NCI-H2196 treated with DMSO at 0.1 percent for 48 hours (cell line): ENCODE measurements at regions not wholly inside any gene's neighbourhood (a gene's known extent, or its start where the extent isn't known, plus 50 kb on each side); places are given as distances from the start of the nearest gene placed in this dataset.
"Not testable (repeated sequence)": the region's sequence is repeated elsewhere in the genome, so short reads cannot be mapped to it uniquely, and the experiment has no call there.

Experiments used
- DNase-seq: peaks from one replicate; lab custom pipeline; 2025; ENCODE audit not compliant: unreplicated experiment; lab: John Stamatoyannopoulos, UW

DNA sequence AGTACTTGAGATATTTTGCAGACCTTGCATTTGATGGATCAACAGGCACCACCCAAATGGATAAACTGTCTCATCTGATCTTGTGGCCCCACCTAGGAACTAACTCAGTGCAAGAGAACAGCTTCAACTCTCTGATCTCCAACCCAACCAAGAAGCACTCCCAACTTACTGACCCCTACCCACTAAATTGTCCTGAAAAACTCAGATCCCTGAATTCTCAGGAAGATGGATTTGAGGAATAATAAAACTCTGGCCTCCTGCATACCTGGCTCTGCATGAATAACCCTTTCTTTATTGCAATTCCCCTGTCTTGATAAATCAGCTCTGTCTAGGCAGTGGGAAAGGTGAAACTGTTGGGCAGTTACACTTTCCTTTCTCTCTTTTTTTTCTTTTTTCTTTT, 247.9 kb downstream of the ZPLD1 start:
- DNase-seq, result no peak

DNA sequence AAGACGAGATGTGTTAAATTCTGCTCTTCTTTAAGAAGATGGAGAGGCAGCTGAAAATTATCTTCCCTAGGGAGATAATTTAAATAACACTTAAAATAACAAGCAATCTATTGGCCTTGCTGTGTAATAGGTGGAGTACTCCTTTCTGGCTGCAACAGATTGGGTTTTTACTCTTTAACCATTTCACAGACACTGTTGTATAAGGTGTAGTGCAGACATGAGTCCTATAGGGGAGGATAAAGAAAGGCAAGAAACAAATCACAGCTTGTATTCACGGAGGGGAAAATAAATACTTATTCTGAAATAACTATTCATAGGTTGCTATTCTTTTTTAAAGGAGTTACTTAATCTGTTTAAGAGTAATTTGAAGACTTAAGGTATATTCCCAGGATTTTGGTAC, 252.0 kb downstream of the ZPLD1 start:
- DNase-seq, result no peak

DNA sequence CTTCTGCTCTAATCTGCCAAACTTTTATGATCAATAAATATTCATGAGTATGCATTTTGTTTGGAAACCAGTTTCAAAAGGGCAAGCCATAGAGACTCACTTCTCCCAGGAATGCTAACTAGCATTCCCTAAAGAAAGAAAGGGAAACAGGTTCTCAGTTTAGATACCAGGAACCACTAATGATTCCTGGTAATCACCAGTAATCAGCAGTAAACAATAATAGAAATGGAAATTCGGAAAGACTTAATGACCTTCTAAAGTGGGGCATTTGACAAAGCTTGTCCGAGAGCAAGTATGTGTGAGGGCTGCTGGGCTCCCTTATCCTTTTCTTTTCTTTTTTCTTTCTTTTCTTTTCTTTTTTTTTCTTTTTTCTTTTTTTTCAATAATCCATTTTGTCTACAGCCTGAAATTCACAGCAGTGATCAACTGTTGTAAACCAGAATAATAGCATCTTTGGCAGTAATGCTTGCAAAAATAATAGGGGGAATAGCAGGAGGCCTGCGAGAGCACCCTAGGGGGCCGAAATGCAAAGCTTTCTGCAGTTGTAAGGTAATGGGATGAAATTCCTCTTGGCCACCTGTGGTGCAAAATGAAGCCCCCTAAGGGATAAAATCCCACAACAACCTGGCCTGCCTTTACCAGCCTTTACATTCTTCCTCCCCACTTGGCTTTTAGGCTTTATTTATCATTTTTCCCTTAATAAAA, 253.2 kb downstream of the ZPLD1 start:
- no peak for DNase-seq

DNA sequence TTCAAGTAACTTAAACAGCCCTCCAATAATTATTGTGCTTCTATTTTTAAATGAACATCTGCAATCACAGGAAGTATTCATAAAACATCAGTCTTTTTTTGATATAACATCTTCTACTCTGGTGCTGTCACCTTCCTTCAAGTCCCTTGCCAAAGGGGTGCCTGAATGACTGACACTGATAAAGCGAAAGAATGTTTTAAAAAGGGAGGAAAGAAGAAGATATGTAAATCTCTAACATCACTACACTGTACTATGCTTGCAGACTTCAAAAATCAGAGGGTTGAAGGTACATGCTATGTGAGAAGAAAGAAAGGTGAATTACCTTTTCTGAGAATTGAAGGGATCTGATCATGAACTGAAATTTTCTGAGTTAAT, 253.7 kb downstream of the ZPLD1 start:
- no peak for DNase-seq

DNA sequence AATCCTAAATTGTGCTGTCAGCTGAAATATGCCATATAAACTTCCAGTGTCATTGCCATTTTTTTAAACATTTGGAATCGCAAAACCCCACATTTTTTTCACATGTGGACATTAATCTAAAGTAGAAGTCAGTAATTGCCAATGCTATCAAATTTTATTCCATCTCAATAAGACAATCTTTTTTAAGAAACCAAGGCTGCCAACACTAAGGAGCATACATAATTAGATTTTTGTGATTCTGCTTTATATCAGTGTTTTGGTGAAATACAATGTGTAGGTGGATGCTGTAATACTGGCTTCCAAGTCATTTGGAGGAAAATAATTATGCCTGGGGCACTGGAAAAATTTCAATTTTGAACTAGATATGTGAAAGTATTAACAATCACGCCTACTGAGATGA, 256.7 kb downstream of the ZPLD1 start:
- no peak for DNase-seq

DNA sequence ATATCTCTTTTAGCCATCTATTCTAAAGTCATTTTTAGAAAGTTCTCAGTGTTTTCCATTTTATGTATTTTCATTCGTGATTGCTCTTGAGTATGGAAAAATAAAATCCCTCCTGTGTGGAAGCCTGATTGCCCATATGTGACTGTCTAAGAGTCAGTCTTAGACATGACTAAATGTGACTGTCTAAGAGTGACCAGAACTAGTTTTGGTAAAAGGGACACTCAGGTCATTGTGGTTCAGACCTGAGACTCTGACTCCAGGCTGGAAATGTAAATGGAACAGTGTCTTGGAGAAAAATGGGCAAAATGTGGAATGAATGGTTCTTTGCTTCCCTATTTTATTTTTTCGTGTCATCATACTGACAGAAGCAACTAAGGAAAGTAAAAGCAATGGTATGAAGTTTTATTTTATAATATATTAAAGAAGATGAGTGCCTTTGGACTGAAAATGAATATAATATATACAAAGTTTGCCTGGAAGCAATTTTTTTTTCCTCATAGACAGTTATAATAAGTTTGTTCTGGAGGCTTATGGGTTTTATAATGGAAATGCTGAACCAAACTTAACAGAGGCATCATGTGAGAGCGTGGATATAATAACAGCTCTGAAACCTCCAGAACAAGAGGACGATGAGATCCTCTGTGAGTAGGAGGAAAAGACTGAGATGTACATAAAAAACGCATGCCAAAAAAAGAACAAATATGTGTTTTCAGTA, 264.4 kb downstream of the ZPLD1 start:
- DNase-seq, result no peak

DNA sequence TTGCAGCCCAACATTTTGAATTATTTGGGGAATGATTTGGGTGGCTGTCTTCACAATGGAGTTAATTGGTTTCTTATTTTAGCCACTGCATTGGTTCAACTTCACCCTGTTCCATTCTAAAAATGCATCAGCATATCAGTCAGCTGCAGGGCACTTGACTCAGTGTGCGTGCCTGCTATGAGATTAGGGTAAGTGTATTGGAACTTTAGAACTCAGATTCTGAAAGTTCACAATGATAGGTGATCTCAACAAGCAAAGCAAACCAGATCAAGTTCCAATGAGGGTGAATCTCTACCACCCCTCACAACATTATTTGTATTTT, 265.0 kb downstream of the ZPLD1 start:
- DNase-seq, result no peak

DNA sequence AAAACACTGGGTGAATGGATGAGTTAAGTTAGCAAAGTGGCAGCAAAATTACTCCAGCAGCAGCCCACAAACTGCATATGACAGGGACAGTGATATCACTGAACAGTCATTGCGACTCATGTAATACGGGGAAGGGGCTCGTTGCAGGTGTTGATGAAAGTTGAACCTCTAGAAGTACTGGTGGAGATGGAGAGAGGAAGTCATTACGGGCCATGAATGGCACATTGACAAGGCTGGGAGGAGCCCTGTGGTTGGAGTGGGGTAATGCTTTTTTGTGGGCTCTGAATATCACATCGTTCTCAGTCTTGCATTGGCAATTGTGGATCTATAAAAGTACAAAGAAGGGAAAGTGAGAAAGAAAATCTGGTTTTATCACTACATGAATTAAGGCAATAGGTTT, 278.1 kb downstream of the ZPLD1 start:
- no peak for DNase-seq

DNA sequence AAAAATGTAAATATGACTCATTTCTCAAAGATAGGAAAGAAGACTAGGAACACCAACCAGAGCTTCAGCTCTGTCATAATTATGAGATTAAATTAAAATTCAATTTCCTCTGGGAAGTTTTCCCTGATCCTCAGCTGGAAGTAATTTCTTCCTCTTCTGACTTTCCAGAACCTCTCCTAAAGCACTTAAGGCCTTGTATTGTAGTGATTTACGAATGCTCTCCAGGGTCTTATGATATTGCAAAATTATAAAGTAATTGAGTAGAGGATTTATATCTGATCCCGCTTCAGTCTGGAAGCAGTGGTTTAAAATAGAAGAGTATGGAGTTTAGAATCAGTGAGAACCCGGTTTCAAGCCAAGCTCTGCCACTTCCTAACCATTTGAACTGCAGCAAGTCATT, 279.8 kb downstream of the ZPLD1 start:
- DNase-seq, result no peak

DNA sequence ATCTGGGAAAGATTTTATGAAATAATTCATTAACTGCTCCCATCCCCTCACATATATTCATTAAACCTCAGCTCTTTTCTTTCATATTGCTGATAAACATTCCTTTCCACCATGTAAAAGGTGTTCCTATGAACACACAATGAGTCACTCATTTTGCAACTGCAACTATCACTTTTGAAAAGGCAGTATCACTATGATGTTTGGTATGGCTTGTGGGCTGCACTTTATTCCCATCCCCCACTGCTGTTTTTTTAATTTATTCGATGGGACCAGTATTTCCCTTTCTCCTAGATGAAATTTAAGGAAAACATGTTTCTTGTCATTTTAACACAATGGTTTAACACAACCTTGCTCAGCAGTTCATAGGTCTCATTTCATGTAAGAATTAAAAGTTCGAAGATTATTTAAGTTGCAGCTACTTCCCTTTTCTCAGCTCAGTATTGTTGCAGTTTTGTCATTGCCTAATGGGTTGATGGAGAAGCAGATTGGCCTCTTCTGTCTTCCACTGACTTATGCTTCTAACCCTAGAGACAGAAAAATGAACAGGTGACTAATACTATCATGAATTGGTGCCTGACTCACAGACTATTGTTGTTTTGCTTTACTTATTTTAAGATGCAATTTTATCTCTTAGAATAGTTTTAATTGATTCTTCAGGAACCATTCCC, 280.3 kb downstream of the ZPLD1 start:
- no peak for DNase-seq

DNA sequence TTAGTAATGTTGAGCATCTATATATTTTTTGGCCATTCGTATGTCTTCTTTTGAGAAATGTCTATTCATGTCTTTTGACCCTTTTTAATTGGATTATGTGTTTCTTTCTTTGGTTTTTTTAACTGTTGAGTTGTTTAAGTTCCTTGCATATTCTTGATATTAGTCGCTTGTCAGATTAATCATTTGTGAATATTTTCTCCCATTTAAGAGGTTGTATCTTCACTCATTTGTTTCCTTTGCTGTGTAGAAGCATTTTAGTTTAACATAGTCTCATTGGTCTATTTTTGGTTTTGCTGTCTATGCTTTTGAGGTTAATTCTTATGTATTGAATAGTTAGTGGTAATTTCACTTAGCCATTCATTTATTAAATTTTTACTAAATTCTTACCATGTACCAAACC, 283.8 kb downstream of the ZPLD1 start:
- no peak for DNase-seq

DNA sequence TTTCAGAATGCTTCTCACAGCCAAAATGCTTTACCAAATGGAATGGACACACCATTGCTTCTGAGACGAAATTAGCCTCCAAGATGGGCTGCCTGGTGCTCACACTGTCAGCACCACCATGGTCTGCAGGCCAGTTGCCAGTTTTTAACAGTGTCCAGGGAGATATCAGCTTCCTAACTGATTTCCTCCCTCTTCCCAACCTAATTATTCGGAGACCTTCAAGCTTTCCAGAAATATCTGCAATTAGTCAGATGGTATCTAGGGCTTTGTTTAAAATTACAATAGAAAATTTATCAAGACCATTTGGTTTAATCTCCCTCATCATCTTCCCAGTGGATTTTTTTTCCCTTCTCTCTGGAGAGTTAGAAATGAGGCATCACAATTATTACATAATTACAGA, 287.5 kb downstream of the ZPLD1 start:
- DNase-seq, result no peak

DNA sequence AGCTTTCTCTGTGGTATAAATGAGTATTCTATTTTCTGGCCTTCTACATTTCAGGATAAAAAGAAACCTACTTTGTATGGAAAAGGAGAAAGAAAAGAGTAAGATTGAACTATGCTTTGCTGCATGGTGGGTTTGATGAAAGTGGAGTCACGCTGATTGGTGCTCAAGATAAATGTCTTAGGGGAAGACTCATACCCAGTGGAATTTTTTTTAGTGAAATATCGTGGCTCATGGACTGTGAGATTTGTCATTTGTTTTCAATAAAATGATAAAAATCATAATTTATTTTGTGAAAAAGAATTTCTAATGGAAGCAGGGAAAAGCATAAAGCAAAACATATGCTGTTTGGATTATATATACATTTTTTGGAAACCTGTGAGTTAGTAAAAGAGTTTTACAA, 292.5 kb downstream of the ZPLD1 start:
- no peak for DNase-seq

DNA sequence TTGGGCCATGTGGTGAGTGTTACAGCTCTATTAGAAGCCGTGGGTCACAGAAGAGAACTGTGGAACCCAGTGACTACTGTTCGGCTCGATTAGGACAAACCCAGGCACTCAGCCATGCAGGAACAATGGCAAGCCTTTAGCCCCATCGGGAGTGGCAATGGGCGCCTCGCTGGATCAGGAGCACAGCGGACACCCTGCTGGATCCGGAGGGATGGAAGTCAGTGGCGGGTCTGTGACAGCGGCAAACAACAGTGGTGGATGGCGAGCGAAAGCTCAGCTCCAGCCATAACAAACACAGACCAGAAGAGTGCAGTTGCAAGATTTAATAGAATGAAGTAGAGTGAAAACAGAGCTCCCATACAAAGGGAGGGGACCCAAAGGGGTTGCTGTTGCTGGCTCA, 297.8 kb downstream of the ZPLD1 start:
- DNase-seq, result not testable (repeated sequence)

DNA sequence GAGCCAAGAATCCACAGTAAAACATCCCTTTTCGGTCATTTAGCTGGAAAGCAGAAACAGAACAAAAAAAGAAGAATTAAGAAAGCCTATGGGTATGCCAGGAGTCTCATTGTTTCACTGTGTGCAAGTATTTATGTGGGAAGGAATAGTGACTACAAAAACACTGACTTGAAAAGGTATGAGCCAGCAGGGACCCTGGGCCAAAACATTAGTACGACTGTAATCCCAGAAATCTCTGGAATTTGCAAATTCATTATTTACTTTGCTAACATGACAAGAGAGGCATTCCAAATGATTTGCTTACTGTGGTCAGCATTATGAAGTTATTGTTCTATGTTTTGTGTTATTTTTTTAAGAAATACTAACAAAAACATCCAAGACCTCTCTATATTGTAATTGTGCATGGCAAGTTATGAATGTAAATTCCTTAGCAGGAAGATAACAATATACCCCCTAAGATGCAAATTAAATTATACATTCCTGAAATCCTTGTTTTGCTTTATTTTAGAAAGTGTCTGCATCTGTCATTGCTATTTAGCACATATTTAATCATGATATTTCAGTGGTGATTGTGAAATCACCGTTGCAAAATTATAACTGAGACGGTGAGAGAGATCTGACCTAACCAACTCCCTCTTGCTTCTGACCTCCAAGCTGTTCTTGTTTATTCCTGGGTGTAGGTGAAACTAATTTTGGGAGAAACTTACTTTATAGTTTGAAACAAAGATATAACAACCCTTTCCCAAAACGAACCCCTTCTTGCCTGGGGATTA, 299.2 kb downstream of the ZPLD1 start:
- no peak for DNase-seq

DNA sequence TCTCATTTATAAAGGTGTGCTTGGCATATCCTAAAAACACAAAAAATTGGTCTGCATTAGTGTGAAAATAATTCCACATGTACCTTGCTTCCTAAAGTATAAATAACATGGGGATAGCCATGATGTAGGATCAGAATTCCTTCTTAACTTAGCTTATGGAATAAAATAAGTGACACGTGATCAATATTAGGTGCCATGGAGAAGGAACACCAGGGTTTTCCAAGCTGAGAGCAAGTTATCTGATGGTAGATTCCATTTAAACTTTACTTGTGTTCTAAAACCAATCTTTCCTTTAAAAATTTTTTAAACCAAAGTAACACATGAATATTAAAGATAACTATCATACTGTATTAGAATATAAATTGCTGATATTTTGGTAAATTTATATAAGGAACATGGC, 300.5 kb downstream of the ZPLD1 start:
- no peak for DNase-seq

DNA sequence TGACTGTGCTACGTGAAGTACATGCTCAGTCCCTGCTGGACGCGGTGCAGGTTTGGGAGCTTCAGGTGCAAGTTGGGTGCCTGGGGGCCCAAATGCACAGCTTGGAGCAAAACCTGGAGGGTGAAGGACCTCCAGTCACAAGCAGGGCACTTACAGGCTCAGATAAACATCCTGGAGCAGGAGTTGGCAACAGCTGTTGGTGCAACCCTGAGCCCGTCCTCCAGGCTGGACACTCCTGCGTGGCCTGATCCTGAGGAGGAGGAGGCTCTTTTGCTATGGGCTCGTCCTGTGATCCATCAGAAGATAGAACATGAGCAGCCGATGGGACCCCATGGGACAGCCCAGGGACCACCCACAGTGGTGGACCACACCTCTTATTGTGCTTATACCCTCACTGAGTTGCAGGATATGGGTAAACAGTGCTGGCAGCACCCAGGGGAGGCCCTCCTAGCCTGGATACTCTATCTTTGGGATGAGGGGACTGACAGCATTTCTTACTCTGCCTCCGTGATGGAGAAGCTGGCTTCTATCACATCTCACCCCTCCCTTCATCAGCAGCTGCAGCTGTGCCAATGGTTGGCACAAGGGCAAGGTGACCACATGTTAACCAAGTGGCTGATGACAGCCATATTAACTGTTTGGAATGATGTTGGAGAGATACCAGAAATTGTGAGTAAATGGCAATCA, 301.6 kb downstream of the ZPLD1 start:
- DNase-seq, result no peak

DNA sequence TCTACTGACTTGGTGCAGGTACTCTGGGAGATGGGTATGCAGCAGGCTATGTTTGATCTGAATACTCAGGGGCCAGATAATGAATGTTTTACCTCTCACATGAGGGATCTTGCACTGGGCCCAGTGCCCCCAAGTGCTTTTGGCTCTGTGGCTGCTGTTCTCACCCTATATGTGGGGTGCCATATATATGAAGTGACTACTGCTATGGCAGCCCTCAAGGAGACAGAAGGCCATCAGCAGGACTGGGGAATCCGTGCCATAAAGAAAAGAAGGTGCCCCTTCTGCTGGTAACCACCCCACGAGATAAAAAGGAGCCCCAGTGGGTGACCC, 302.1 kb downstream of the ZPLD1 start:
- no peak for DNase-seq

DNA sequence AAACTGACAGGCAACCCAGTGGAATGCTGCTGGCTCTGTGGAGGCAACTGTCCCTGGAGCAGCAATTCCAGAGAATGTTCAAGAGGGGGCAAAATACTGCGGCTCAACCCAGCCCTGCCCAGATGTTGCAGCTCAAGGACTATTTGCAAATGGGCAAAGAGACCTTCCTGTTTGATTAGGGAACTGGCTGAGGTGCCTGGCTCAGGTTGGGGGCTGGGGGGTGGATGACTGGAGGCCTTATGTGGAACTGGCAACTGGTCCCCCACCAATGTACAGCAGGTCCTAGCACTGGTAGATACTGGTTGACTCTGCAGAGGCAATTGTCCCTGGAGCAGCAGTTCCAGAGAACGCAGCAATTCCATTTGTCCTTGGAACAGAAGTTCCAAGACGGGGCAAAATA, 302.5 kb downstream of the ZPLD1 start:
- no peak for DNase-seq

DNA sequence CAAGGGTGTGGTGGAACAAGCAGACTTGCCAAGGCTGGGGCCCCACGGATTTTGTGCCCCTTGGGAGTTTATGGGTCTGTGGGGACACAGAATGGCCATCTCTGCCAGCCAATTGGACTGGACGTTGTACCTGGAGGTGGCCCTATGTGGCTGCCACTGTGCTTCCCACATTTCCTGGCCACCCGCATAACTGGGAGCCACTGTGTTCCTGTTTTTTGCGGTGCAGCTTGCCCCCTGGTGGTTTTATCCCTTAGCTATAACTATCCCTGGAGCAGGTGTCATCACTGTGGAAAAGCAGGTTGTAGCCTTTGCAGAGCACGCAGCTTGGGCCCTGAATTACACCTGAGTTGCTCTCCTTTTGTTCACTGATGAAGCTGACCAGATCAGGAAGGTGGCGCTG, 306.3 kb downstream of the ZPLD1 start:
- no peak for DNase-seq

DNA sequence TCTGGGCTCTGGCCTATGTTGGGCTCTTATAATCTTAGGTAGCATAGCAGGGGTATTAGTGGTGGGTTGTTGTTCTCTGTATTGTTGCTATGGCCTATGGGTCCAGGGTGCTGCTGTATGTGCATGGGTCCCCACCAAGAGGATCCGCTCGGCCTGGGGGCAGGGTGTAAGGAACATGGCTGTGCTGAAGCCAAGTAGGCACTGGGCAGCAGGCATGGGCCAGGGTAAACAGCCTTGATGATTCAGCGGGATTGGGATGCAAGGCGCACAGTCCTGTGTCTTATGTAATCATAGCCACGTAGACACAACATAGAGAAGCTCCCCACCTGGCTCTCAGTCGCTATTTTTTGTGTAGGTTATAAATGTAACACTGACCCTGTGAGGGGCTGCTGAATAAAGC, 306.9 kb downstream of the ZPLD1 start:
- DNase-seq, result no peak
